Testis (tissue), 2 donors: ENCODE measurements at regions not wholly inside any gene's neighbourhood (a gene's known extent, or its start where the extent isn't known, plus 50 kb on each side); places are given as distances from the start of the nearest gene placed in this dataset.

Source experiments
- CTCF ChIP-seq, 3 experiments: fragments of 450-650 bp in 2 of 3; fragments of 200-600 bp in 1 of 3; sonication (generic) in 1 of 3; IDR thresholded peaks; one replicate each; pipeline ENCODE4 v1.5.1; 2016 to 2019; ENCODE audit warnings: antibody characterized with exemption in 3 of 3, mild to moderate bottlenecking in 2 of 3, moderate library complexity in 1 of 3
- POLR2A ChIP-seq: fragments of 450-650 bp; IDR thresholded peaks from one replicate; pipeline ENCODE4 v1.6.1; 2017; ENCODE audit warnings: antibody characterized with exemption, mild to moderate bottlenecking, moderate library complexity

- TF ChIP-seq CTCF (IDR thresholded peaks at IDR 0.05) (no peak), POLR2A (no peak)
Measured at GRCh38 chr14:89088530-89088929, 264.1 kb downstream of the TTC8 start.
